ENCODE measurements at regions not wholly inside any gene's neighbourhood (a gene's known extent, or its start where the extent isn't known, plus 50 kb on each side); places are given as distances from the start of the nearest gene placed in this dataset.

DNA sequence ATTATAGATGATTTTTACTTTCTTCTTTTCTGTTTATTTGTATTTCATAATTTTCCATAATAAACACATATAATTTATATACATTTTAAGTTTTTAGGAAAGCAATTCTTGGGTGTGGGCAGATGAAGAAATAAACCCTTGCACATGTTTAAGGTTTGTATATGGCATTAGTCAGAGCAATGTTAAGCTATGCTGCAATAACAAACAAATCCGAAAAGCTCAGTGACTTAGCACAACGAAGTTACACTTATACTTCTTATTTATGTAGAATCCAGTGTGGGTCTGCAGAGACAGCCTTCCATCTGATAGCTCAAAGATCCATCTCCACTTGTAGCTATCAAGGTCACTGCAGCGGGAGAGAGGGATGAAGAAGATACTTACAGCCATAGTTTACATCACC is 68.5 kb upstream of the BARX2 start:
- H3K4me3 ChIP-seq (ENCODE audit: severe bottlenecking): no peak overlapping the region
- H3K27me3 ChIP-seq (ENCODE audit: insufficient read depth, poor library complexity, severe bottlenecking): no peaks in the 10 kb centered on the region
- H3K27ac ChIP-seq (ENCODE audit: poor library complexity, severe bottlenecking): no peak overlapping the region
- no peaks in the 10 kb centered on the region for H3K4me1 ChIP-seq (ENCODE audit: insufficient read depth, poor library complexity, severe bottlenecking)
- DNase-seq (ENCODE audit: low spot score) (no peak), ATAC-seq (ENCODE audit: low read depth) (no peak)
- H3K36me3 ChIP-seq (ENCODE audit: low read depth): no peaks in the 10 kb centered on the region
- TF ChIP-seq, protein P1, sequence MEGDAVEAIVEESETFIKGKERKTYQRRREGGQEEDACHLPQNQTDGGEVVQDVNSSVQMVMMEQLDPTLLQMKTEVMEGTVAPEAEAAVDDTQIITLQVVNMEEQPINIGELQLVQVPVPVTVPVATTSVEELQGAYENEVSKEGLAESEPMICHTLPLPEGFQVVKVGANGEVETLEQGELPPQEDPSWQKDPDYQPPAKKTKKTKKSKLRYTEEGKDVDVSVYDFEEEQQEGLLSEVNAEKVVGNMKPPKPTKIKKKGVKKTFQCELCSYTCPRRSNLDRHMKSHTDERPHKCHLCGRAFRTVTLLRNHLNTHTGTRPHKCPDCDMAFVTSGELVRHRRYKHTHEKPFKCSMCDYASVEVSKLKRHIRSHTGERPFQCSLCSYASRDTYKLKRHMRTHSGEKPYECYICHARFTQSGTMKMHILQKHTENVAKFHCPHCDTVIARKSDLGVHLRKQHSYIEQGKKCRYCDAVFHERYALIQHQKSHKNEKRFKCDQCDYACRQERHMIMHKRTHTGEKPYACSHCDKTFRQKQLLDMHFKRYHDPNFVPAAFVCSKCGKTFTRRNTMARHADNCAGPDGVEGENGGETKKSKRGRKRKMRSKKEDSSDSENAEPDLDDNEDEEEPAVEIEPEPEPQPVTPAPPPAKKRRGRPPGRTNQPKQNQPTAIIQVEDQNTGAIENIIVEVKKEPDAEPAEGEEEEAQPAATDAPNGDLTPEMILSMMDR (IDR thresholded peaks at IDR 0.05; ENCODE audit: poor library complexity, severe bottlenecking): no peak
- H3K9me3 ChIP-seq (ENCODE audit: severe bottlenecking): no peaks in the 10 kb centered on the region

DNA sequence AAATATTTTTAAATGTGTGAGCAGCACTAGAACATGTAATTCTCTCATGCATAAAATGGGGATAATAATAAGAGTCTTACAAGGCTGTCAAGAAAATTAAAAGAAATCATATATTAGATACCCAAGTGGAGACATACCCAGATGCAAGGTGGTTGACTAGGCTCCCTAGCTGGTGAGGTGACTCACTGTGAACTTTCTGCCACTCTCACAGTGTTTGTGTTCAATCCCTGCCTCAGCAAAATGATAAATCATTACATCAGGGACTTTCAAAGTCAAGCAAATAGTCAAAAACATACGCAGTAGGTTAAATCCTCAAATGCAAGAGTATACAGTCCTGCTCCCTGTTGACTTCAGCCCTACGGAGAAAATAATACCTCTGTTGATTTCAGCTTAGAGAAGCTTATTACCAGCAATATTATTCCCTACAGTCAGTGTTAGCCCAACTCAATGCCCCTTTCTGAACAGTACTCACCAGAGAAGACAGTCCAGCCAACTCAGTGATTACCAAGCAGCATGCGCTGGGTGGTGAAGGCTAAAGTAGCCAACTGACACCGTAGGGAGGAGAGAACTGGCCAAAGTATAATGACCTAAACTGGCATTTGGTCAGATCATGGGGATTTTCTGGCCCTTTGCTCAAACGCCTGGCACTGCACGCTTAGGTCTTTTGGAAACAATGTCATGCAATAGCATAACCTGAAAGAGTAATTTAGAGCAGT is 73.1 kb upstream of the BARX2 start:
- TF ChIP-seq, protein P1 (IDR thresholded peaks at IDR 0.05; ENCODE audit: poor library complexity, severe bottlenecking): no peak
- H3K9me3 ChIP-seq (ENCODE audit: severe bottlenecking): no peaks in the 10 kb centered on the region
- H3K27ac ChIP-seq (ENCODE audit: poor library complexity, severe bottlenecking): no peak overlapping the region
- no peak for DNase-seq (ENCODE audit: low spot score)
- H3K27me3 ChIP-seq (ENCODE audit: insufficient read depth, poor library complexity, severe bottlenecking): no peaks in the 10 kb centered on the region
- ATAC-seq (ENCODE audit: low read depth): no peak
- no peaks in the 10 kb centered on the region for H3K36me3 ChIP-seq (ENCODE audit: low read depth)
- no peaks in the 10 kb centered on the region for H3K4me1 ChIP-seq (ENCODE audit: insufficient read depth, poor library complexity, severe bottlenecking)
- H3K4me3 ChIP-seq (ENCODE audit: severe bottlenecking): no peak overlapping the region

DNA sequence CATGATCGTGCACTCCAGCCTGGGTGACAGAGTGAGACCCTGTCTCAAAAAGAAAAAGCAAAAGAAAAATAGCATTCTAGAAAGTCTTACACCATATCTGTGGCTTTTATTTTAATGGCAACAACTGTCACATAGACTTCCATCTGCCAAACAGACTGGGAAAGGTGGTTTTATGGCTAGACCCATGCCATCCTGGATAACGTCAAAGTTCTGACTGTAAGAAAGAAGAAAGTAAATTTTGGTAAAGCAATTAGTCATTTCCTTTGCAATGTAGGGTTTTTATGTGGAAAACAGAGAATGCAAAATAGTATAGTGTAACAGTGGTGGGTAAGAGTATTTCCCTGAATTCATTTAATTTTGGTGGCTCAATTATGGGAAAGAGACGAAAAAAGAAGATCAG is 75.5 kb upstream of the BARX2 start:
- no peaks in the 10 kb centered on the region for H3K4me1 ChIP-seq (ENCODE audit: insufficient read depth, poor library complexity, severe bottlenecking)
- no peaks in the 10 kb centered on the region for H3K27me3 ChIP-seq (ENCODE audit: insufficient read depth, poor library complexity, severe bottlenecking)
- DNase-seq (ENCODE audit: low spot score) (no peak), ATAC-seq (ENCODE audit: low read depth) (no peak)
- TF ChIP-seq, protein P1 (IDR thresholded peaks at IDR 0.05; ENCODE audit: poor library complexity, severe bottlenecking): no peak
- H3K9me3 ChIP-seq (ENCODE audit: severe bottlenecking): no peaks in the 10 kb centered on the region
- H3K27ac ChIP-seq (ENCODE audit: poor library complexity, severe bottlenecking): no peak overlapping the region
- H3K36me3 ChIP-seq (ENCODE audit: low read depth): no peaks in the 10 kb centered on the region
- no peak overlapping the region for H3K4me3 ChIP-seq (ENCODE audit: severe bottlenecking)

DNA sequence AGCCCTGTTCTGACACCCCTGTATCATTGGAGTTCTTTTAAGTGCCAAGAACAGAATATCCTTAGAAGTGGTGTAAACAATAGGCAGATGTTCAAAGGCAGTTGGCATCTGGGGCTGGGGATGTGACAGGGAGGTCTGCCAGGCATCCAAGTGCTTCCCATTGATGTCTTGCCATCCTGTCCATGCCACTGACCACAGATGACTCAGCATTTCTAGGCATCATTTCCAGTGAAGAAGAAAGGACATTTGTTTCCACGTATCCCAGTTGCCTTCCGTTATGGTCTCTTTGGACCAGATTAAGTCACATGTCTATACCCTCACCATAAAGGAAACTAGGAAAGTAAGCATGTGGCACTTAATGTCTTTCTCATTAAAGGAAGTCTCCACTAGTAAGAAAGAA is 76.7 kb upstream of the BARX2 start:
- DNase-seq (ENCODE audit: low spot score): no peak
- Histone ChIP-seq H3K27me3 (ENCODE audit: insufficient read depth, poor library complexity, severe bottlenecking) (no peaks in the 10 kb centered on the region), H3K9me3 (ENCODE audit: severe bottlenecking) (no peaks in the 10 kb centered on the region), H3K27ac (ENCODE audit: poor library complexity, severe bottlenecking) (no peak overlapping the region), H3K36me3 (ENCODE audit: low read depth) (no peaks in the 10 kb centered on the region), H3K4me3 (ENCODE audit: severe bottlenecking) (no peak overlapping the region), H3K4me1 (ENCODE audit: insufficient read depth, poor library complexity, severe bottlenecking) (no peaks in the 10 kb centered on the region)
- TF ChIP-seq, protein P1 (IDR thresholded peaks at IDR 0.05; ENCODE audit: poor library complexity, severe bottlenecking): no peak
- no peak for ATAC-seq (ENCODE audit: low read depth)

DNA sequence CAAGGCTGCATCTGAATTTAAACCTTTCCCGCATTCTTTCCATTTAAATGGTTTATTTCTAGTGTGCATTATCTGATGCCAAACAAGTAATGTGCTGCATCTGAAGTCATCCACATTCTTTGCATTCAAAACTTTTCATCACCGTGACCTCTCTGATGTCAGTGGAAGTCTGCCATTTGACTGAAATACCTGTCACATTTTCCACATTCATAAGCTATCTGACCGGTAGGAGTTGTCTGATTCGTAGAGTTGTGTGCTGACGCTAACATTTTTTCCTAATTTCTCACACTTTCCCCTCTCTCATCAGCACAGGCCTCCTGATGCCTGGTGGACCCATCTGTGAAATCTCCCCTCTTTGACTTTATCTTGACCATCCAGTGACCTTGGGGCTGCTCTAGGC is 79.9 kb upstream of the BARX2 start:
- TF ChIP-seq, protein P1 (IDR thresholded peaks at IDR 0.05; ENCODE audit: poor library complexity, severe bottlenecking): no peak
- no peaks in the 10 kb centered on the region for H3K36me3 ChIP-seq (ENCODE audit: low read depth)
- no peaks in the 10 kb centered on the region for H3K4me1 ChIP-seq (ENCODE audit: insufficient read depth, poor library complexity, severe bottlenecking)
- H3K27ac ChIP-seq (ENCODE audit: poor library complexity, severe bottlenecking): no peak overlapping the region
- DNase-seq (ENCODE audit: low spot score) (no peak), ATAC-seq (ENCODE audit: low read depth) (no peak)
- no peaks in the 10 kb centered on the region for H3K27me3 ChIP-seq (ENCODE audit: insufficient read depth, poor library complexity, severe bottlenecking)
- no peaks in the 10 kb centered on the region for H3K9me3 ChIP-seq (ENCODE audit: severe bottlenecking)
- no peak overlapping the region for H3K4me3 ChIP-seq (ENCODE audit: severe bottlenecking)
